ENCODE measurements at regions not wholly inside any gene's neighbourhood (a gene's known extent, or its start where the extent isn't known, plus 50 kb on each side); places are given as distances from the start of the nearest gene placed in this dataset.
A peak's percentile ranks its signal among the peaks of the same experiment; 100 is the strongest.
"Not testable (repeated sequence)": the region's sequence is repeated elsewhere in the genome, so short reads cannot be mapped to it uniquely, and the experiment has no call there.

- no peaks in the 10 kb centered on the region for H3K9me3 Mint-ChIP-seq
- H3K4me3 Mint-ChIP-seq, result no peak overlapping the region
- peaks cover 6% of the 10 kb centered on the region for H3K27me3 Mint-ChIP-seq
- H3K36me3 Mint-ChIP-seq (ENCODE audit: low read depth), result no peaks in the 10 kb centered on the region
- H3K4me1 Mint-ChIP-seq (ENCODE audit: low read depth), result peaks cover 7% of the 10 kb centered on the region
- no peak overlapping the region for H3K27ac Mint-ChIP-seq
These were observed 397.7 kb upstream of the TNRC6C start for GRCh38 chr17:77560841-77561240.

DNA sequence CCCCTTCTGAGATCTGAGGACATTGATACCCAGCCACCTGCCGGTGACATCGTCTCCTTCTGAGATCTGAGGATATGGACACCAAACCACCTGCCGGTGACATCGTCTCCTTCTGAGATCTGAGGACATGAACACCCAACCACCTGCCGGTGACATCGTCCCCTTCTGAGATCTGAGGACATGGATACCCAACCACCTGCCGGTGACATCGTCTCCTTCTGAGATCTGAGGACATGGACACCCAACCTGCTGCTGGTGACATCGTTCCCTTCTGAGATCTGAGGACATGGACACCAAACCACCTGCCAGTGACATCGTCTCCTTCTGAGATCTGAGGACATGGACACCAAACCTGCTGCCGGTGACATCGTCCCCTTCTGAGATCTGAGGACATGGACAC is 396.1 kb upstream of the TNRC6C start:
- not testable (repeated sequence) for H3K4me1 Mint-ChIP-seq (ENCODE audit: low read depth); H3K36me3 Mint-ChIP-seq (ENCODE audit: low read depth); H3K27ac Mint-ChIP-seq; H3K4me3 Mint-ChIP-seq; H3K27me3 Mint-ChIP-seq; H3K9me3 Mint-ChIP-seq

GRCh38 chr17:77563439-77564102 is 394.9 kb upstream of the TNRC6C start:
- no peaks in the 10 kb centered on the region for H3K36me3 Mint-ChIP-seq (ENCODE audit: low read depth)
- H3K4me3 Mint-ChIP-seq, result no peak overlapping the region
- H3K9me3 Mint-ChIP-seq, result no peaks in the 10 kb centered on the region
- no peak overlapping the region for H3K27ac Mint-ChIP-seq
- H3K4me1 Mint-ChIP-seq (ENCODE audit: low read depth), result peaks cover 7% of the 10 kb centered on the region
- H3K27me3 Mint-ChIP-seq, result peaks cover 5% of the 10 kb centered on the region

DNA sequence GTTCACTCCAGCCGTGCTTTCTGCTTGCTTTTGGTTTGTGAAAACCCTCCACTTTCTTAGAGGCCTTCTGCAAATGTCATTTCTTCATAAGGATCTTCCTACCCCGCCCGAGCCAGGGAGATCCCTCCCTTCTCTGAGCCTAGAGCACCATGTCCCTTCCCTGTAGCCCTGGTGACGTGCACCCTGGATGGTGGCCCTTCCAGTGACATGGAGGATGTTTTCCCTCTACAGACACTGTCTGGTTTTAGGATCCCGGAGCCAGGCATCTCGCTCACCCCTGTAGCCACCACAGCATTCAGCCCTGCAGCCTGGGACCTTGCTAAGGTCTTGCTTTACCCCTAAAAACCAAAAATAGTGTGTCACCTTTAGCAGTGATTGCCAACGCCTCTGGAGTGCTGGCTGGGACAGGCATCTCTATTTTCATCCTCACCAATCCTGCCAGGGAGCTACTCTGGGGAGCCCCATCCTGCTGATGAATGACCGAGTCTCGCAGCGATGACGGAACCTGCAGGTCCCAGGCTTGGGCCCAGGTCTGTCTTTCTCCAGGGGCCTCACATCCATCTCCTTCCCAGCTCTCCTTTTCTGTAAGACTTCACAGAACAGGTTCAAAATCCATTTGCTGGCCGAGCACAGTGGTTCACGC is 394.1 kb upstream of the TNRC6C start:
- H3K27me3 Mint-ChIP-seq, result peaks cover 7% of the 10 kb centered on the region
- H3K4me3 Mint-ChIP-seq, result no peak overlapping the region
- H3K27ac Mint-ChIP-seq, result peak overlapping the region; percentile 36
- no peaks in the 10 kb centered on the region for H3K36me3 Mint-ChIP-seq (ENCODE audit: low read depth)
- H3K4me1 Mint-ChIP-seq (ENCODE audit: low read depth), result peaks cover 5% of the 10 kb centered on the region
- H3K9me3 Mint-ChIP-seq, result no peaks in the 10 kb centered on the region

DNA sequence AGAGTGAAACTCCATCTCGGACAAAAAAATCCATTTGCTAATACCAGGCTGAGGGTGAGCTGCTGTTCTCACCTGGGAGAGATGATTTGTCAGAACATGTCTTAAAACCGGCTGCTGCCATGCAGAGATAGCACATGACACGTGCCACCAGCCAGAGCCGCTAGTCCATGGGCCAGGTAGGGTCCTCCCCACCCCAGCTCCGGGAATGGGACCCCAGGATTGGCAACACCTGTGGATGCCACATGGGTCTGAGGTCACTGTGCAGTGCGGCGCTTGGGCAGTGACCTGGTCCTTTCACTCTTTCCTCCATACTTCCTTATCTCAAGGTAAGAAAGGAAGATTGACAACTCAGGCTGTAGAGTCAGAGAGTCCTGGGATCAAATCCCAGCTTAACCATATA is 393.3 kb upstream of the TNRC6C start:
- Mint-ChIP-seq H3K27me3 (peaks cover 4% of the 10 kb centered on the region), H3K27ac (no peak overlapping the region), H3K4me1 (ENCODE audit: low read depth) (no peaks in the 10 kb centered on the region), H3K36me3 (ENCODE audit: low read depth) (no peaks in the 10 kb centered on the region), H3K4me3 (no peak overlapping the region), H3K9me3 (no peaks in the 10 kb centered on the region)

- Mint-ChIP-seq H3K27ac (no peak overlapping the region), H3K36me3 (ENCODE audit: low read depth) (no peaks in the 10 kb centered on the region), H3K9me3 (no peaks in the 10 kb centered on the region), H3K4me3 (no peak overlapping the region), H3K27me3 (peaks cover 4% of the 10 kb centered on the region), H3K4me1 (ENCODE audit: low read depth) (no peaks in the 10 kb centered on the region)
These were observed 392.4 kb upstream of the TNRC6C start for GRCh38 chr17:77566151-77566550.

- peaks cover 7% of the 10 kb centered on the region for H3K27me3 Mint-ChIP-seq
- H3K9me3 Mint-ChIP-seq, result no peaks in the 10 kb centered on the region
- H3K4me3 Mint-ChIP-seq, result no peak overlapping the region
- no peak overlapping the region for H3K27ac Mint-ChIP-seq
- peaks cover 3% of the 10 kb centered on the region for H3K4me1 Mint-ChIP-seq (ENCODE audit: low read depth)
- H3K36me3 Mint-ChIP-seq (ENCODE audit: low read depth), result no peaks in the 10 kb centered on the region
These were observed 391.9 kb upstream of the TNRC6C start for GRCh38 chr17:77566566-77567138.

DNA sequence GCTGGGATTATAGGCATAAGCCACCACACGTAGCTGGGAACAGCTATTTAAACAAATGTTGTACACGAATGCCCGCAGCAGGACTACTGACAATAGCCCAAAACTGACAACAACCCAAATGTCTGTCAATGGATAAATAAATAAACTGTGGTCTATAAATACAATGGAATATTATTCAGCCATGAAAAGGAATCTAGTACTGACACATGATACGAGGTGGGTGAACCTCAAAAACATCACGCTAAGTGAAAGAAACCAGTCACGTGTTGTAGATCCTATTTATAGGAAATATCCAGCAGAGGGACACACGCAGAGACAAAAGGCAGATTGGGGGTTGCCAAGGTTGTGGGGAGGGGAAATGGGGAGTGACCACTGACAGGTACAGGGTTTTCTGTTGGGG is 390.0 kb upstream of the TNRC6C start:
- no peak overlapping the region for H3K27ac Mint-ChIP-seq
- peaks cover 12% of the 10 kb centered on the region for H3K4me1 Mint-ChIP-seq (ENCODE audit: low read depth)
- no peaks in the 10 kb centered on the region for H3K36me3 Mint-ChIP-seq (ENCODE audit: low read depth)
- no peak overlapping the region for H3K4me3 Mint-ChIP-seq
- peaks cover 13% of the 10 kb centered on the region for H3K27me3 Mint-ChIP-seq
- no peaks in the 10 kb centered on the region for H3K9me3 Mint-ChIP-seq

- no peak overlapping the region for H3K4me3 Mint-ChIP-seq
- H3K36me3 Mint-ChIP-seq (ENCODE audit: low read depth), result no peaks in the 10 kb centered on the region
- H3K27ac Mint-ChIP-seq, result no peak overlapping the region
- H3K4me1 Mint-ChIP-seq (ENCODE audit: low read depth), result peaks cover 12% of the 10 kb centered on the region
- peaks cover 13% of the 10 kb centered on the region for H3K27me3 Mint-ChIP-seq
- no peaks in the 10 kb centered on the region for H3K9me3 Mint-ChIP-seq
These were observed 388.5 kb upstream of the TNRC6C start for GRCh38 chr17:77569846-77570564.

GRCh38 chr17:77570565-77570898 is 388.0 kb upstream of the TNRC6C start:
- Mint-ChIP-seq H3K36me3 (ENCODE audit: low read depth) (no peaks in the 10 kb centered on the region), H3K27ac (no peak overlapping the region), H3K9me3 (no peaks in the 10 kb centered on the region), H3K4me1 (ENCODE audit: low read depth) (peaks cover 12% of the 10 kb centered on the region), H3K4me3 (no peak overlapping the region), H3K27me3 (peaks cover 13% of the 10 kb centered on the region)

DNA sequence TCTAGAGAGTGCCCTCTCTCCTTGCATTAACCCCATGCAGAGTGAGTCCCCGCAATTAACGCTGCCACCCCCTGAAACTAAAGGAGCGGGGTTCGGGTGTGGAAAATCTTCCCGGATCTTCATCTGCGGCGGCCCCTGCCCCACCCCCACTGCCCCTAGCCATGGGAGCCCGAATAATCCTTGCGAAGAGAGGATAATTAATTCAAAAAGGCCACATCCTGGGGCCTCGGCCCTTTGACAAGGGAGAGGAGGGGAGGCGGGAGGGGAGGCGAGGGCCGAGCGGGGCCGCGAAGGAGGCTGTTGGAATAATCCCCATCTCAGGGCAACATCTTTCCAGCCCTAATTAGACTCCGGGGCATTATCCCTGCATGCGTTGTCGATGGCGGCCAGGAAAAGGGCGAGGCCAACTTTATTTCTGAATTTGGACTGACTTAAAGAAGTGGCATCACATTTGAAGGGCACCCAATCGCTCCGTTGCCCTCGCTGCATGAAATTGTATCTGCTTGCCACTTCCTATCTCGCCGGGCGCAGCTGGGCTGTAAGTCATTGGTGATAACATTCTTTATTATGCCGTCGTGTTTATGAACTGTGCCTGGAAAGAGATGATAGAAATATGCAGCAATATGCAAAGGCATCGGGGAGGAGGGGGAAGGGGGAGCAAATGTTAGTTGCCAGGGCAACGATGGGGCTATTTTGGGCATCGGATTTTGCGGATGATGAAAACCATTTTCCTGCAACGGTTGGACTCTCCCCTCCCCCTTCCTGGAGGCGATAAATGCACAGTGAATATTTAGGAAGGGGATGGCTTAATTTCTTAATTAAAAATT is 387.1 kb upstream of the TNRC6C start:
- Mint-ChIP-seq H3K9me3 (no peaks in the 10 kb centered on the region), H3K4me1 (ENCODE audit: low read depth) (peaks cover 12% of the 10 kb centered on the region), H3K27ac (no peak overlapping the region)

DNA sequence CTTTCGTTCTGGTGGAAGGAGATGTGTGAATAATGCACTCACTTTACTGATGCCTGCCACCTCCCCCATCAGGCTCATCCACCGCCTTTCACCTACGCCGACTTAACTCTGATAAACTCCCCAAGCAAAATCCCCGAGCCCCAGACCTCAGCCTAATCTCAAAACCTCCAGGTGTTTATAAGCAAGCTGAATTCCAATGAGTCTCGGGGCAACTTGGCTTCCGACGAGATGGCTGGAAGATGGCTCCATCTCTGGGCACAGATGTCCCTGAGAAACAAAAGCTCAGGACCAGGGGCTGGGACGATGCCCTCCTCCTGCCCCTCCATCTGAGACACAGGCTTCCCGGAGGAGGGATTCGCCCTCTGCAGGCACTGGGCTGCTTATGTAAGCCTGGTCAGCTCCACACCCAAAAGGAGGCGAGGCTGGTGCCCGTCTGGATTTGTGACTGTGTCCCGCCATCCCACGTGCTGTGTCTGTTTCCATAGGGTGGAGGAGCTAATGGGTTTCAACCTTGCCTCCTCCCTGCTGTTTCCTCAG is 386.4 kb upstream of the TNRC6C start:
- Mint-ChIP-seq H3K4me1 (ENCODE audit: low read depth) (peaks cover 12% of the 10 kb centered on the region), H3K27me3 (peaks cover 13% of the 10 kb centered on the region), H3K9me3 (no peaks in the 10 kb centered on the region), H3K4me3 (peak overlapping the region; percentile 65), H3K27ac (no peak overlapping the region), H3K36me3 (ENCODE audit: low read depth) (no peaks in the 10 kb centered on the region)

More for the DNA sequence above, 387.1 kb upstream of the TNRC6C start:
- Mint-ChIP-seq H3K27me3 (peaks cover 13% of the 10 kb centered on the region), H3K4me3 (peak overlapping the region; percentile 65), H3K36me3 (ENCODE audit: low read depth) (no peaks in the 10 kb centered on the region)

DNA sequence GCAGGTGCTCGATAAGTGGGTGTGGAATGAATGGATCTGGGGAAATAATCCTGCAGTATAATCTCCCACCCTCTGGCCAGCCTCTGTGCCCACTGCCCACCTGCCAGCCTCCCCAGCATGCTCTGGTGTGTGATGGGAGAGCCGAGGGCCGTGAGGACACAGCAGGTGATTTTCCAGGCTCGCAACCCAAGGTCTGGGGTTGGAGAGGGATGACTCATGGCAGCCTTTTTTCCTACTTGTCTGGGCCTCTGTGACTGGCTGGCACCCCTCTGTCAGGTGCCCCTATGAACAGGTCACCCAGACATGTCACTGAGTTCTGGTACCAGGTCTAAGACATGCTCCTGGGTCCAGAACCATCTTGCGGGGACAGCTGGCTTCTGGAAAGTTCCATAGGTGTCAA is 385.7 kb upstream of the TNRC6C start:
- Mint-ChIP-seq H3K27ac (no peak overlapping the region), H3K36me3 (ENCODE audit: low read depth) (no peaks in the 10 kb centered on the region), H3K27me3 (peaks cover 13% of the 10 kb centered on the region), H3K4me1 (ENCODE audit: low read depth) (peaks cover 12% of the 10 kb centered on the region), H3K9me3 (no peaks in the 10 kb centered on the region), H3K4me3 (no peak overlapping the region)

DNA sequence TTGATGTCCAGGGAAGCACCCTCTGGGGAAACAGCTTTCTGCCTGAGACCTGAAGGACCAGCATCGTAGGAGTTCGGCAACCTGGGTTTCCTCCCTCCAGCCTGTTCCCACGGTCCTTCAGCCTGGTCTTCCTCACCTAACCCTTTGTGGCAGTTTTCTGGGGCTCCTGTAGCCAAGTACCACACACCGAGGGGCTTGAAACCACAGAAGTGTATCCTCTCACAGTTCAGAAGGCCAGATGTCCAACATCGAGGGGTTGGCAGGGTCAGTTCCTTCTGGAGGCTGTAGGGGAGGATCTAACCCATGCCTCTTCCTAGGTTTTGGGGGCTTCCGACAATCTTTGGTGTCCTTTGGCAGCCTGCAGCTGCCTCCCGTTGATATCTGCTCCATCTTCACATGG is 381.0 kb upstream of the TNRC6C start:
- H3K4me3 Mint-ChIP-seq, result no peak overlapping the region
- H3K4me1 Mint-ChIP-seq (ENCODE audit: low read depth), result peaks cover 9% of the 10 kb centered on the region
- no peak overlapping the region for H3K27ac Mint-ChIP-seq
- H3K27me3 Mint-ChIP-seq, result no peaks in the 10 kb centered on the region
- no peaks in the 10 kb centered on the region for H3K9me3 Mint-ChIP-seq
- no peaks in the 10 kb centered on the region for H3K36me3 Mint-ChIP-seq (ENCODE audit: low read depth)

Data from stimulated activated naive CD8-positive, alpha-beta T cell treated with anti-CD3 and anti-CD28 coated beads, Interleukin-15, Interleukin-2, amounts not matched to agents 100 ng/mL and 50 ng/mL, for 24 hours (primary cell).